RWPE1 (cell line): ENCODE measurements at regions not wholly inside any gene's neighbourhood (a gene's known extent, or its start where the extent isn't known, plus 50 kb on each side); places are given as distances from the start of the nearest gene placed in this dataset.

Experiments used
- CTCF ChIA-PET: fragments of 350-600 bp; sonication (Branson Sonifier 250); formaldehyde crosslinking; extraction: SDS; loops from one replicate; lab custom pipeline; 2021; lab: Yijun Ruan, JAX
- POLR2A ChIA-PET: fragments of 400-600 bp; formaldehyde crosslinking; extraction: SDS; loops from one replicate; lab custom pipeline; 2020; ENCODE audit warnings: antibody characterized with exemption; ENCODE audit not compliant: low non-redundant PET; lab: Yijun Ruan, JAX
- DNase-seq: peaks from one replicate; pipeline ENCODE4 v3.0.0; 2012; ENCODE audit warnings: low spot score
- H3K27ac ChIP-seq: fragments of 450-650 bp; 2 replicates; pipeline ENCODE4 v1.5.1; 2017
- TF ChIP-seq, protein P1 (sequence below): fragments of 450-650 bp; conservative IDR thresholded peaks from 2 replicates; pipeline ENCODE4 v1.5.1; 2017; ENCODE audit warnings: low read depth, mild to moderate bottlenecking

DNA sequence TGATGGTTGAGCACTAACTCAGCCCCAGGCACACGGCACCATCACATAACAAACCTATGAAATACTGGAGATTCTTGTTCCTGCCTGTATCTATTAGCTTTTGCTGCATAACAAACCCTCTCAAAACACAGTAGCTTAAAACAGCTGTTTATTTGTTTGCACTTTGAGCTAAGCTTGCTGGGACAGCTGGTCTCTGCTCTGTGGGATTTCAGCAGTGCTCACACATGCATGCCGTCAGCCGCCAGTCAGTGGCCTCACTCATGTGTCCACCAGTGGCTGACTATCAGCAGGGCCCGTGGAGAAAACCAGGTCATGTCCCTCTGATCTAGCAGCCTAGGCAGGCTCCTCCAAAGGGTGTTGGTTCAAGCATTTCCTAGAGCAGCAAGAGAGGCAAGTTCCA, 52.8 kb upstream of the RAB12 start:
- CTCF ChIA-PET, result no interaction called here
- DNase-seq, result no peak
- H3K27ac ChIP-seq, result no peak overlapping the region
- POLR2A ChIA-PET, result no interaction called here
- TF ChIP-seq, protein P1, sequence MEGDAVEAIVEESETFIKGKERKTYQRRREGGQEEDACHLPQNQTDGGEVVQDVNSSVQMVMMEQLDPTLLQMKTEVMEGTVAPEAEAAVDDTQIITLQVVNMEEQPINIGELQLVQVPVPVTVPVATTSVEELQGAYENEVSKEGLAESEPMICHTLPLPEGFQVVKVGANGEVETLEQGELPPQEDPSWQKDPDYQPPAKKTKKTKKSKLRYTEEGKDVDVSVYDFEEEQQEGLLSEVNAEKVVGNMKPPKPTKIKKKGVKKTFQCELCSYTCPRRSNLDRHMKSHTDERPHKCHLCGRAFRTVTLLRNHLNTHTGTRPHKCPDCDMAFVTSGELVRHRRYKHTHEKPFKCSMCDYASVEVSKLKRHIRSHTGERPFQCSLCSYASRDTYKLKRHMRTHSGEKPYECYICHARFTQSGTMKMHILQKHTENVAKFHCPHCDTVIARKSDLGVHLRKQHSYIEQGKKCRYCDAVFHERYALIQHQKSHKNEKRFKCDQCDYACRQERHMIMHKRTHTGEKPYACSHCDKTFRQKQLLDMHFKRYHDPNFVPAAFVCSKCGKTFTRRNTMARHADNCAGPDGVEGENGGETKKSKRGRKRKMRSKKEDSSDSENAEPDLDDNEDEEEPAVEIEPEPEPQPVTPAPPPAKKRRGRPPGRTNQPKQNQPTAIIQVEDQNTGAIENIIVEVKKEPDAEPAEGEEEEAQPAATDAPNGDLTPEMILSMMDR, result no peak
